GM12864 (cell line): ENCODE measurements at regions not wholly inside any gene's neighbourhood (a gene's known extent, or its start where the extent isn't known, plus 50 kb on each side); places are given as distances from the start of the nearest gene placed in this dataset.

ENCODE experiments used
- DNase-seq: peaks from one replicate; pipeline ENCODE4 v3.0.0-alpha.2; 2011; ENCODE audit warnings: low read depth
- H3K4me3 ChIP-seq: 2 replicates; pipeline ENCODE4 v1.5.1; 2011; ENCODE audit warnings: mild to moderate bottlenecking, low read depth, low read length, control low read depth
- TF ChIP-seq, protein P1 (sequence below): IDR thresholded peaks from 2 replicates; pipeline ENCODE4 v1.5.1; 2011; ENCODE audit warnings: low read depth, mild to moderate bottlenecking, moderate library complexity, low read length, control low read depth, inconsistent platforms; ENCODE audit errors: missing control alignments

GRCh38 chr4:71930459-71930858 lies 101.3 kb upstream of the NPFFR2 start:
- no peak overlapping the region for H3K4me3 ChIP-seq
- TF ChIP-seq, protein P1, sequence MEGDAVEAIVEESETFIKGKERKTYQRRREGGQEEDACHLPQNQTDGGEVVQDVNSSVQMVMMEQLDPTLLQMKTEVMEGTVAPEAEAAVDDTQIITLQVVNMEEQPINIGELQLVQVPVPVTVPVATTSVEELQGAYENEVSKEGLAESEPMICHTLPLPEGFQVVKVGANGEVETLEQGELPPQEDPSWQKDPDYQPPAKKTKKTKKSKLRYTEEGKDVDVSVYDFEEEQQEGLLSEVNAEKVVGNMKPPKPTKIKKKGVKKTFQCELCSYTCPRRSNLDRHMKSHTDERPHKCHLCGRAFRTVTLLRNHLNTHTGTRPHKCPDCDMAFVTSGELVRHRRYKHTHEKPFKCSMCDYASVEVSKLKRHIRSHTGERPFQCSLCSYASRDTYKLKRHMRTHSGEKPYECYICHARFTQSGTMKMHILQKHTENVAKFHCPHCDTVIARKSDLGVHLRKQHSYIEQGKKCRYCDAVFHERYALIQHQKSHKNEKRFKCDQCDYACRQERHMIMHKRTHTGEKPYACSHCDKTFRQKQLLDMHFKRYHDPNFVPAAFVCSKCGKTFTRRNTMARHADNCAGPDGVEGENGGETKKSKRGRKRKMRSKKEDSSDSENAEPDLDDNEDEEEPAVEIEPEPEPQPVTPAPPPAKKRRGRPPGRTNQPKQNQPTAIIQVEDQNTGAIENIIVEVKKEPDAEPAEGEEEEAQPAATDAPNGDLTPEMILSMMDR: no peak
- no peak for DNase-seq

DNA sequence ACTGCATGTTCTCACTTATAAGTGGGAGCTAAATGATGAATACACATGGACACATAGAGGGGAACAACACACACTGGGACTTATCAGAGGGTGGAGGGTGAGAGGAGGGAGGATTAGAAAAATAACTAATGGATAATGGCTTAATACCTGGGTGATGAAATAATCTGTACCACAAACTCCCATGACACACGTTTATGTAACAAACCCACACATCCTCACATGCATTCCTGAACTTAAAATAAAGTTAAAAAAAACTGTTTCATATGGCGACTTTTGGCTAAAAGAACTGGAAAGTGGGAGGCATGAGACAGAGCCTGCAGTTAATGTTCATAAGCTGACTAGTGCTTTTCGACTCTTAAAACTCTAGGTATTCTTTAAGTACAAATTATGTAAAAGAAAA lies 98.9 kb upstream of the NPFFR2 start:
- no peak overlapping the region for H3K4me3 ChIP-seq
- TF ChIP-seq, protein P1: no peak
- no peak for DNase-seq

DNA sequence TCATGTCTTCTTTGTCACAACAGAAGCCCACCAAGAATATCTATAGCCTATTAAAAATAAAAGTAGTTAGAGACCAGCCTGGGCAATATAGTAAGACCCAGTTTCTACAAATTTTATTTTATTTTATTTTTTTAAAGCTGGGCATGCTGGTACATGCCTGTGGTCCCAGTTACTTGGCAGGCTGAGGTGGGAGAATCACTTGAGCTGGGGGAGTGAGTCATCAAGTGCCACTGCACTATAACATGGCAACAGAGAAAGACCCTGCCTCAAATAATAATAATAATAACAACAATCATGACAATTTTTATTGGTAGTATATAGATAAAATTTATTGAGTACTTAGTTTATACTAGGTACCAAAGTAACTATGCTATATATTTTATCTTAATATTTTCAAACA lies 93.0 kb upstream of the NPFFR2 start:
- H3K4me3 ChIP-seq: no peak overlapping the region

DNA sequence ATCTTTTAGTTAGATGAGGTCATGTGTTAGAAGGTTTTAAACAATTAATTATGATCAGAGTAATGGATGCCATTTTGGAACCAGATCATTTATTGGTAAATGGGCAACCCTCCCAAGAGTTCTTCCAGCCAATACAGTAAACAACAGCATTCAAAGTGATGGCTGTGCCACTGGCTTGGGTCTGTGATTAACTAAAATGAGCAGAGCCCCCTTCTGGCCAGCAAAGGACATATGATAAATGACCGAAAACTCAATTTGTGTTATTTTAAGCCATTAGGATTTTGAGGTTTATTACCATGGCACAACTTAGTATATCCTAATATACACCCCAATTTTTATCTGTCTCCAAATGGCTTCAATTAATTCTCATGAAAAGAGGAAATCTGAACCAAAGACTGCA lies 90.8 kb upstream of the NPFFR2 start:
- TF ChIP-seq, protein P1: peak; percentile 35
- H3K4me3 ChIP-seq: no peak overlapping the region
- DNase-seq: no peak

More for the DNA sequence above, 93.0 kb upstream of the NPFFR2 start:
- no peak for DNase-seq
- TF ChIP-seq, protein P1: no peak

DNA sequence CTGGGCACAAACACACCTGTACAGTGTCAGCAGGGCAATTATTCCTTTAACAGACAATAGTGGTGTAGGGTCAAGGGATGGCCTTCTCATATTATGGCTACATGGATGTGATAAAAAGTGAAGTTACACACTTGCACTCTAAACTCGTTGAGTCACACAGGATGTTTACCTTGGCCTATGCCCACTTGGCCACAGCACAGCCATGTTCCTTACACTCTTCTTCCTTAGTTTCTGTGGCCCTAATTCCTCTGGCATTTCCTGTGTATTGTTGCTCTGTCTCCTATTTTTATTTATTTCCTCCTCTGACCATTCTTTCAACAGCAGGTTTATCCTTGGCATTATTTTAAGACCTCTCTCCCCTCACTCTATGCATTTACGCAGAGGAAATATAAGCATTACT lies 86.8 kb upstream of the NPFFR2 start:
- H3K4me3 ChIP-seq: no peak overlapping the region
- no peak for DNase-seq
- TF ChIP-seq, protein P1: no peak

DNA sequence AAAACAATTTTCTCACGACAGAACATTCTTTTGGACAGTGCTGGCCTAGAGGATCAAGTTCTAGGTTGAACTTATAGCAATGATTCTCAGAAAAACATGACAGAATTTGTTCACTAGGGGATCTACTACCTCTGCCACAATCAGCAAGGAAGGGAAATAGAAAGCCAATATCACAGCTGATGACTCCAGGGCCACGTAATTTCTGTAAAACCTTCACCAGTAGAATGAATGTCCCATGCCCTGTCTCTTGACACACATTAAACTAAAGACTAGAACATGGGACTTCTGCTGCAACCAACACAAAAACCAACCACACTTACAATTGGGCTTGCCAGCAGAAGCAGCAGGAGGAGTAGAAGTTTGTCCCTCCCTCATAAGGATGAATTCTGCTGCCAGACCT lies 86.0 kb upstream of the NPFFR2 start:
- no peak overlapping the region for H3K4me3 ChIP-seq
- DNase-seq: no peak
- TF ChIP-seq, protein P1: no peak

- DNase-seq: no peak
- TF ChIP-seq, protein P1: no peak
- no peak overlapping the region for H3K4me3 ChIP-seq
Measured at GRCh38 chr4:71958978-71959377, 72.8 kb upstream of the NPFFR2 start.
